OCI-LY7 (cell line): ENCODE measurements at regions not wholly inside any gene's neighbourhood (a gene's known extent, or its start where the extent isn't known, plus 50 kb on each side); places are given as distances from the start of the nearest gene placed in this dataset.

ENCODE experiments used
- BruUV-seq: library from RNA; stranded (reverse); fragments of 400-500 nt; replicated peaks from 2 replicates; lab custom pipeline; 2021; lab: Mats Ljungman, UMichigan
- CTCF ChIA-PET: fragments of 300-600 bp; sonication (Branson Sonifier 250); formaldehyde crosslinking; loops from one replicate; lab custom pipeline; 2022; ENCODE audit warnings: antibody characterized with exemption; ENCODE audit not compliant: unreplicated experiment; lab: Charles Lee
- POLR2A ChIA-PET: fragments of 300-600 bp; sonication (Branson Sonifier 250); formaldehyde crosslinking; loops from one replicate; lab custom pipeline; 2022; ENCODE audit warnings: antibody characterized with exemption; lab: Charles Lee
- DNase-seq: peaks from one replicate; pipeline ENCODE4 v3.0.0-alpha.2; 2015; ENCODE audit warnings: low spot score
- H2AFZ ChIP-seq: fragments of 200-600 bp; sonication (generic), shearing (Covaris generic); 2 replicates; pipeline ENCODE4 v1.6.1; 2014; ENCODE audit warnings: mild to moderate bottlenecking, antibody characterized with exemption, low read length, moderate library complexity
- H3K27ac ChIP-seq: fragments of 200-600 bp; sonication (generic); 2 replicates; pipeline ENCODE4 v1.5.1; 2014; ENCODE audit warnings: mixed run types, low read depth, mild to moderate bottlenecking, moderate library complexity, low read length, inconsistent platforms; ENCODE audit not compliant: poor library complexity, severe bottlenecking
- H3K36me3 ChIP-seq: fragments of 200-600 bp; sonication (generic); 2 replicates; pipeline ENCODE4 v1.6.1; 2014; ENCODE audit warnings: mild to moderate bottlenecking, antibody characterized with exemption, low read length, moderate library complexity, mixed read lengths; ENCODE audit not compliant: insufficient read depth
- H3K4me1 ChIP-seq: fragments of 200-600 bp; sonication (generic); 2 replicates; pipeline ENCODE4 v1.5.1; 2014; ENCODE audit warnings: mild to moderate bottlenecking, low read length; ENCODE audit not compliant: insufficient read depth, poor library complexity, severe bottlenecking
- H3K4me2 ChIP-seq: fragments of 200-600 bp; sonication (generic); 2 replicates; pipeline ENCODE4 v1.6.1; 2014; ENCODE audit warnings: mild to moderate bottlenecking, low read length
- H3K4me3 ChIP-seq: fragments of 200-600 bp; sonication (generic); 2 replicates; pipeline ENCODE4 v1.5.1; 2014; ENCODE audit warnings: mild to moderate bottlenecking, low read depth, low read length; ENCODE audit not compliant: poor library complexity, severe bottlenecking
- H3K79me2 ChIP-seq: fragments of 200-600 bp; sonication (generic); 2 replicates; pipeline ENCODE4 v1.6.1; 2016; ENCODE audit warnings: low read depth, mild to moderate bottlenecking, low read length, moderate library complexity, mixed read lengths; ENCODE audit not compliant: insufficient read depth
- H3K9me2 ChIP-seq: fragments of 200-600 bp; sonication (generic); 2 replicates; pipeline ENCODE4 v1.6.1; 2016; ENCODE audit warnings: mild to moderate bottlenecking, low read length, mixed read lengths; ENCODE audit not compliant: insufficient read depth
- H3K9me3 ChIP-seq: fragments of 200-600 bp; sonication (generic); 2 replicates; pipeline ENCODE4 v1.6.1; 2014; ENCODE audit warnings: mild to moderate bottlenecking, mixed run types, low read length, mixed read lengths
- H4K20me1 ChIP-seq: fragments of 200-600 bp; sonication (generic); 2 replicates; pipeline ENCODE4 v1.6.1; 2014; ENCODE audit warnings: mild to moderate bottlenecking, antibody characterized with exemption, low read length, moderate library complexity, mixed read lengths; ENCODE audit not compliant: insufficient read depth
- CTCF ChIP-seq: fragments of 200-600 bp; sonication (generic); conservative IDR thresholded peaks from 2 replicates; pipeline ENCODE4 v1.5.1; 2014; ENCODE audit warnings: mild to moderate bottlenecking, antibody characterized with exemption, low read length, moderate library complexity, mixed read lengths
- EZH2phosphoT487 ChIP-seq: fragments of 200-600 bp; sonication (generic); IDR thresholded peaks from 2 replicates; pipeline ENCODE4 v1.6.1; 2018; ENCODE audit warnings: low read depth, borderline replicate concordance, mild to moderate bottlenecking, mixed run types, antibody characterized with exemption, low read length, moderate library complexity, mixed read lengths
- intact Hi-C: fragments of 100-400 bp; cut with micrococcal nuclease; formaldehyde crosslinking; loops from one replicate; pipeline ENCODE4 v1.10.0; 2022; ENCODE audit not compliant: unreplicated experiment

- ChIA-PET POLR2A (no interaction called here), CTCF (no interaction called here)
- BruUV-seq = no TSS peak
- H3K9me3 ChIP-seq = no peaks in the 10 kb centered on the region
- H3K36me3 ChIP-seq = no peaks in the 10 kb centered on the region
- H3K27ac ChIP-seq = no peak overlapping the region
- no peaks in the 10 kb centered on the region for H3K79me2 ChIP-seq
- intact Hi-C loops = no loop called here
- no peaks in the 10 kb centered on the region for H3K4me1 ChIP-seq
- DNase-seq = no peak
- no peak overlapping the region for H2AFZ ChIP-seq
- H4K20me1 ChIP-seq = no peaks in the 10 kb centered on the region
- H3K4me2 ChIP-seq = no peak overlapping the region
- TF ChIP-seq CTCF (no peak), EZH2phosphoT487 (no peak)
- H3K9me2 ChIP-seq = no peaks in the 10 kb centered on the region
- no peak overlapping the region for H3K4me3 ChIP-seq
Measured at GRCh38 chr10:55704950-55705349, 656.1 kb downstream of the ZWINT start.

- TF ChIP-seq EZH2phosphoT487 (no peak), CTCF (peak; percentile 76)
- no TSS peak for BruUV-seq
- Histone ChIP-seq H3K4me1 (no peaks in the 10 kb centered on the region), H3K4me3 (no peak overlapping the region), H2AFZ (no peak overlapping the region), H4K20me1 (no peaks in the 10 kb centered on the region), H3K9me2 (no peaks in the 10 kb centered on the region), H3K9me3 (no peaks in the 10 kb centered on the region), H3K27ac (no peak overlapping the region), H3K36me3 (no peaks in the 10 kb centered on the region), H3K4me2 (no peak overlapping the region), H3K79me2 (no peaks in the 10 kb centered on the region)
- DNase-seq = peak; percentile 16
- intact Hi-C loops = no loop called here
- ChIA-PET POLR2A (no interaction called here), CTCF (no interaction called here)
Measured at GRCh38 chr10:55668326-55668922, 692.6 kb downstream of the ZWINT start.

GRCh38 chr10:55653531-55653930 is 707.5 kb downstream of the ZWINT start:
- no peak for DNase-seq
- Histone ChIP-seq H3K4me1 (no peaks in the 10 kb centered on the region), H3K79me2 (no peaks in the 10 kb centered on the region), H3K9me2 (no peaks in the 10 kb centered on the region), H2AFZ (no peak overlapping the region), H3K4me3 (no peak overlapping the region), H3K9me3 (no peaks in the 10 kb centered on the region), H3K36me3 (no peaks in the 10 kb centered on the region), H3K27ac (no peak overlapping the region), H3K4me2 (no peak overlapping the region), H4K20me1 (no peaks in the 10 kb centered on the region)
- intact Hi-C loops = no loop called here
- BruUV-seq = no TSS peak
- CTCF ChIA-PET = no interaction called here
- no peak for TF ChIP-seq CTCF
- no peak for TF ChIP-seq EZH2phosphoT487
- POLR2A ChIA-PET = no interaction called here
